Skeletal muscle satellite cell (primary cell): ENCODE measurements at regions not wholly inside any gene's neighbourhood (a gene's known extent, or its start where the extent isn't known, plus 50 kb on each side); places are given as distances from the start of the nearest gene placed in this dataset.

Source experiments
- H3K27me3 ChIP-seq: 2 replicates; pipeline ENCODE4 v1.7.0; 2013; ENCODE audit warnings: low read length; ENCODE audit not compliant: control insufficient read depth, insufficient read depth
- H3K36me3 ChIP-seq: 2 replicates; pipeline ENCODE4 v1.7.0; 2013; ENCODE audit warnings: mild to moderate bottlenecking, control low read depth, low read length; ENCODE audit not compliant: insufficient read depth
- H3K4me1 ChIP-seq: 2 replicates; pipeline ENCODE4 v1.7.0; 2013; ENCODE audit warnings: low read length; ENCODE audit not compliant: control insufficient read depth, insufficient read depth
- H3K4me2 ChIP-seq: 2 replicates; pipeline ENCODE4 v1.7.0; 2013; ENCODE audit warnings: mild to moderate bottlenecking, low read length
- H3K4me3 ChIP-seq: 2 replicates; pipeline ENCODE4 v1.7.0; 2013; ENCODE audit warnings: low read length
- H3K9ac ChIP-seq: 2 replicates; pipeline ENCODE4 v1.7.0; 2013; ENCODE audit warnings: mild to moderate bottlenecking, low read depth, low read length, moderate library complexity
- H3K9me3 ChIP-seq: replicated peaks from 2 replicates; pipeline ENCODE4 v1.7.0; 2013; ENCODE audit warnings: mild to moderate bottlenecking, control low read depth, low read length

GRCh38 chr3:117454254-117454653, 744.7 kb downstream of the TUSC7 start:
- H3K36me3 ChIP-seq = no peaks in the 10 kb centered on the region

GRCh38 chr3:117454908-117455307, 745.3 kb downstream of the TUSC7 start:
- Histone ChIP-seq H3K4me3 (no peak overlapping the region), H3K4me1 (no peaks in the 10 kb centered on the region), H3K4me2 (no peak overlapping the region), H3K27me3 (no peaks in the 10 kb centered on the region), H3K9me3 (no peaks in the 10 kb centered on the region), H3K36me3 (no peaks in the 10 kb centered on the region), H3K9ac (no peak overlapping the region)

More at GRCh38 chr3:117454254-117454653, 744.7 kb downstream of the TUSC7 start:
- Histone ChIP-seq H3K4me1 (no peaks in the 10 kb centered on the region), H3K27me3 (no peaks in the 10 kb centered on the region), H3K4me3 (no peak overlapping the region), H3K4me2 (no peak overlapping the region), H3K9me3 (no peaks in the 10 kb centered on the region), H3K9ac (no peak overlapping the region)

- no peaks in the 10 kb centered on the region for H3K9me3 ChIP-seq
- no peaks in the 10 kb centered on the region for H3K36me3 ChIP-seq
- H3K4me2 ChIP-seq = no peak overlapping the region
- H3K4me1 ChIP-seq = no peaks in the 10 kb centered on the region
- H3K27me3 ChIP-seq = no peaks in the 10 kb centered on the region
- H3K9ac ChIP-seq = no peak overlapping the region
- no peak overlapping the region for H3K4me3 ChIP-seq
Measured at GRCh38 chr3:117455782-117456181, 746.2 kb downstream of the TUSC7 start.

- H3K4me1 ChIP-seq = no peaks in the 10 kb centered on the region
- H3K9ac ChIP-seq = no peak overlapping the region
- no peak overlapping the region for H3K4me3 ChIP-seq
- H3K9me3 ChIP-seq = no peaks in the 10 kb centered on the region
- H3K4me2 ChIP-seq = no peak overlapping the region
- H3K36me3 ChIP-seq = no peaks in the 10 kb centered on the region
- H3K27me3 ChIP-seq = no peaks in the 10 kb centered on the region
Measured at GRCh38 chr3:117463276-117464115, 753.9 kb downstream of the TUSC7 start.

GRCh38 chr3:117471831-117472230, 762.3 kb downstream of the TUSC7 start:
- no peak overlapping the region for H3K4me3 ChIP-seq
- no peaks in the 10 kb centered on the region for H3K4me1 ChIP-seq

GRCh38 chr3:117473981-117474538, 764.5 kb downstream of the TUSC7 start:
- H3K36me3 ChIP-seq = no peaks in the 10 kb centered on the region
- no peaks in the 10 kb centered on the region for H3K9me3 ChIP-seq
- H3K4me1 ChIP-seq = no peaks in the 10 kb centered on the region
- H3K4me2 ChIP-seq = no peak overlapping the region
- H3K9ac ChIP-seq = no peak overlapping the region
- no peak overlapping the region for H3K4me3 ChIP-seq
- H3K27me3 ChIP-seq = no peaks in the 10 kb centered on the region

More at GRCh38 chr3:117471831-117472230, 762.3 kb downstream of the TUSC7 start:
- Histone ChIP-seq H3K36me3 (no peaks in the 10 kb centered on the region), H3K9me3 (no peaks in the 10 kb centered on the region), H3K9ac (no peak overlapping the region), H3K27me3 (no peaks in the 10 kb centered on the region), H3K4me2 (no peak overlapping the region)

- Histone ChIP-seq H3K27me3 (no peaks in the 10 kb centered on the region), H3K4me3 (no peak overlapping the region), H3K36me3 (no peaks in the 10 kb centered on the region), H3K4me1 (no peaks in the 10 kb centered on the region), H3K9ac (no peak overlapping the region), H3K4me2 (no peak overlapping the region), H3K9me3 (no peaks in the 10 kb centered on the region)
Measured at GRCh38 chr3:117476572-117476971, 767.0 kb downstream of the TUSC7 start.

- H3K9me3 ChIP-seq = no peaks in the 10 kb centered on the region
- H3K36me3 ChIP-seq = no peaks in the 10 kb centered on the region
- no peak overlapping the region for H3K4me2 ChIP-seq
- H3K4me1 ChIP-seq = no peaks in the 10 kb centered on the region
- no peak overlapping the region for H3K4me3 ChIP-seq
- no peaks in the 10 kb centered on the region for H3K27me3 ChIP-seq
- no peak overlapping the region for H3K9ac ChIP-seq
Measured at GRCh38 chr3:117477214-117477755, 767.7 kb downstream of the TUSC7 start.

- H3K4me2 ChIP-seq = no peak overlapping the region
- no peak overlapping the region for H3K4me3 ChIP-seq
- H3K9ac ChIP-seq = no peak overlapping the region
- no peaks in the 10 kb centered on the region for H3K4me1 ChIP-seq
- H3K9me3 ChIP-seq = no peaks in the 10 kb centered on the region
- no peaks in the 10 kb centered on the region for H3K36me3 ChIP-seq
- H3K27me3 ChIP-seq = no peaks in the 10 kb centered on the region
Measured at GRCh38 chr3:117479095-117479494, 769.5 kb downstream of the TUSC7 start.

- H3K4me2 ChIP-seq = no peak overlapping the region
- no peaks in the 10 kb centered on the region for H3K27me3 ChIP-seq
- H3K9me3 ChIP-seq = no peaks in the 10 kb centered on the region
- H3K4me1 ChIP-seq = no peaks in the 10 kb centered on the region
- no peak overlapping the region for H3K9ac ChIP-seq
- H3K36me3 ChIP-seq = no peaks in the 10 kb centered on the region
- H3K4me3 ChIP-seq = no peak overlapping the region
Measured at GRCh38 chr3:117480525-117480924, 770.9 kb downstream of the TUSC7 start.

GRCh38 chr3:117480972-117481371, 771.4 kb downstream of the TUSC7 start:
- H3K27me3 ChIP-seq = no peaks in the 10 kb centered on the region
- no peaks in the 10 kb centered on the region for H3K36me3 ChIP-seq
- H3K9me3 ChIP-seq = no peaks in the 10 kb centered on the region
- no peak overlapping the region for H3K4me3 ChIP-seq
- H3K4me2 ChIP-seq = no peak overlapping the region
- H3K9ac ChIP-seq = no peak overlapping the region
- H3K4me1 ChIP-seq = no peaks in the 10 kb centered on the region
